OCI-LY3 (cell line): ENCODE measurements at regions not wholly inside any gene's neighbourhood (a gene's known extent, or its start where the extent isn't known, plus 50 kb on each side); places are given as distances from the start of the nearest gene placed in this dataset.

Source experiments
- H2AFZ ChIP-seq: fragments of 200-600, 300-600 bp; shearing (Covaris generic); 2 replicates; pipeline ENCODE4 v1.6.0; 2014; ENCODE audit warnings: antibody characterized with exemption, low read depth, low read length
- H3K27ac ChIP-seq: fragments of 200-600, 300-600 bp; sonication (generic); 2 replicates; pipeline ENCODE4 v1.5.1; 2014; ENCODE audit warnings: mild to moderate bottlenecking, low read length, moderate library complexity, mixed read lengths
- H3K27me3 ChIP-seq: fragments of 200-600, 300-600 bp; sonication (generic); 2 replicates; pipeline ENCODE4 v1.6.1; 2014; ENCODE audit warnings: low read depth, low read length, mixed read lengths
- H3K36me3 ChIP-seq: fragments of 200-600, 300-600 bp; sonication (generic); replicated peaks from 2 replicates; pipeline ENCODE3; 2014; ENCODE audit warnings: low read depth, low read length, mixed read lengths
- H3K4me1 ChIP-seq: fragments of 300-600, 200-600 bp; sonication (generic); 2 replicates; pipeline ENCODE4 v1.6.1; 2014; ENCODE audit warnings: low read length, mixed read lengths
- H3K4me2 ChIP-seq: fragments of 200-600, 300-600 bp; sonication (generic); 2 replicates; pipeline ENCODE4 v1.6.1; 2014; ENCODE audit warnings: low read length, mixed read lengths
- H3K4me3 ChIP-seq: fragments of 300-600, 200-600 bp; sonication (generic); 2 replicates; pipeline ENCODE4 v1.5.1; 2014; ENCODE audit warnings: antibody characterized with exemption, mild to moderate bottlenecking, low read length, moderate library complexity
- H3K79me2 ChIP-seq: fragments of 300-600, 200-600 bp; shearing (Covaris generic); 2 replicates; pipeline ENCODE4 v1.6.1; 2014; ENCODE audit warnings: mild to moderate bottlenecking, low read length, mixed read lengths
- H3K9ac ChIP-seq: fragments of 300-600, 200-600 bp; shearing (Covaris generic); 2 replicates; pipeline ENCODE4 v1.6.0; 2014; ENCODE audit warnings: mild to moderate bottlenecking, low read length, moderate library complexity
- H3K9me3 ChIP-seq: fragments of 200-600, 300-600 bp; shearing (Covaris generic); 2 replicates; pipeline ENCODE4 v1.6.1; 2014; ENCODE audit warnings: low read length, mixed read lengths; ENCODE audit not compliant: insufficient read depth
- H4K20me1 ChIP-seq: fragments of 200-600, 300-600 bp; sonication (generic); 2 replicates; pipeline ENCODE4 v1.6.1; 2016; ENCODE audit warnings: low read length, mixed read lengths; ENCODE audit not compliant: insufficient read depth
- EZH2phosphoT487 ChIP-seq: fragments of 200-600 bp; shearing (Covaris generic); IDR thresholded peaks from 2 replicates; pipeline ENCODE4 v1.6.1; 2018; ENCODE audit warnings: antibody characterized with exemption, mixed run types, low read depth
- TF ChIP-seq, protein P1 (sequence below): fragments of 200-600, 300-600 bp; sonication (generic); IDR thresholded peaks from 2 replicates; pipeline ENCODE4 v1.5.1; 2014; ENCODE audit warnings: antibody characterized with exemption, low read length, low read depth

DNA sequence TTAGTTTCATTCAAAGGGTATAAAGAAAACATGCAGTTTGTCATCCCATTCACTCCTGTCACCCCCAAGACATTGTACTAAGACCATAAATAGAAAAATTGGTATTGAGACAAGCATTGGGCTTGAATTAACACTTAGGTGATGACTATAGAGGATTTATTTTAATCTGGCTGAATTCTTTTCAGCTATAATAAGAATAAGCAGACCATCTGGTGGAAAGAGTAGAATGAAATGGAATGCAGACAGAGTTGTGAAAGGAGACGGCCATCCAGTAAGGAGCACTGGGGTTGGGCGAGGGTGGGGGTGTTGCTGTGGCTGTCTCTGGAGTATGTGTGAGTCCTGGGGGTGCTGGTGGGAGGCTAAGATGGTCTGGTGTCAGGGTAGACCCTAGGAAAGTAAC is 125.0 kb upstream of the IVNS1ABP start:
- Histone ChIP-seq H3K4me2 (no peak overlapping the region), H3K79me2 (no peaks in the 10 kb centered on the region), H3K4me3 (no peak overlapping the region), H3K4me1 (peaks cover 42% of the 10 kb centered on the region), H2AFZ (no peak overlapping the region), H3K9ac (no peak overlapping the region), H3K9me3 (no peaks in the 10 kb centered on the region; the same call in 1 of the 2 replicates), H4K20me1 (no peaks in the 10 kb centered on the region), H3K27ac (no peak overlapping the region), H3K27me3 (no peaks in the 10 kb centered on the region), H3K36me3 (no peaks in the 10 kb centered on the region)
- no peak for TF ChIP-seq EZH2phosphoT487
- TF ChIP-seq, protein P1, sequence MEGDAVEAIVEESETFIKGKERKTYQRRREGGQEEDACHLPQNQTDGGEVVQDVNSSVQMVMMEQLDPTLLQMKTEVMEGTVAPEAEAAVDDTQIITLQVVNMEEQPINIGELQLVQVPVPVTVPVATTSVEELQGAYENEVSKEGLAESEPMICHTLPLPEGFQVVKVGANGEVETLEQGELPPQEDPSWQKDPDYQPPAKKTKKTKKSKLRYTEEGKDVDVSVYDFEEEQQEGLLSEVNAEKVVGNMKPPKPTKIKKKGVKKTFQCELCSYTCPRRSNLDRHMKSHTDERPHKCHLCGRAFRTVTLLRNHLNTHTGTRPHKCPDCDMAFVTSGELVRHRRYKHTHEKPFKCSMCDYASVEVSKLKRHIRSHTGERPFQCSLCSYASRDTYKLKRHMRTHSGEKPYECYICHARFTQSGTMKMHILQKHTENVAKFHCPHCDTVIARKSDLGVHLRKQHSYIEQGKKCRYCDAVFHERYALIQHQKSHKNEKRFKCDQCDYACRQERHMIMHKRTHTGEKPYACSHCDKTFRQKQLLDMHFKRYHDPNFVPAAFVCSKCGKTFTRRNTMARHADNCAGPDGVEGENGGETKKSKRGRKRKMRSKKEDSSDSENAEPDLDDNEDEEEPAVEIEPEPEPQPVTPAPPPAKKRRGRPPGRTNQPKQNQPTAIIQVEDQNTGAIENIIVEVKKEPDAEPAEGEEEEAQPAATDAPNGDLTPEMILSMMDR, result no peak

DNA sequence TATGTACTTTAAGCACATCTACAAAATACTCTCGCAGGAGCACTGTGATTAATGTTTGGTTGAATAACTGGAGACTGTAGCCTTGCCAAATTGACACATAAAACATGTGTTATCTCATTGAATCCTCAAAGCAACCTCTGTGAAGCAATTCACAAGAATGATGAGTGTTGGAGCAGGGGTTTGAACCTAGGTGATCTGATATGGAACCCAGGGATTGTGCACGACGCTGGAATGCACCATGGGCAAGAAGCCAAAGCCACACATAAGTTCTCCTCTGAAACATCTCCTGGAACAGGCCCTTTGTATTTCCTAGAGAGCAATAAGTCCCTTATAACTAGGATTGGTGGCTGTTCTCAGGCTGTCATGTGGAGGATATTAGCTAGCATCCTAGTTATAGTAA is 124.6 kb upstream of the IVNS1ABP start:
- Histone ChIP-seq H3K4me1 (peaks cover 42% of the 10 kb centered on the region), H4K20me1 (no peaks in the 10 kb centered on the region), H2AFZ (no peak overlapping the region), H3K27ac (no peak overlapping the region), H3K36me3 (no peaks in the 10 kb centered on the region), H3K79me2 (no peaks in the 10 kb centered on the region), H3K9ac (no peak overlapping the region), H3K4me3 (no peak overlapping the region), H3K9me3 (no peaks in the 10 kb centered on the region; the same call in 1 of the 2 replicates), H3K4me2 (no peak overlapping the region), H3K27me3 (no peaks in the 10 kb centered on the region)
- TF ChIP-seq, protein P1, result no peak
- TF ChIP-seq EZH2phosphoT487, result no peak

DNA sequence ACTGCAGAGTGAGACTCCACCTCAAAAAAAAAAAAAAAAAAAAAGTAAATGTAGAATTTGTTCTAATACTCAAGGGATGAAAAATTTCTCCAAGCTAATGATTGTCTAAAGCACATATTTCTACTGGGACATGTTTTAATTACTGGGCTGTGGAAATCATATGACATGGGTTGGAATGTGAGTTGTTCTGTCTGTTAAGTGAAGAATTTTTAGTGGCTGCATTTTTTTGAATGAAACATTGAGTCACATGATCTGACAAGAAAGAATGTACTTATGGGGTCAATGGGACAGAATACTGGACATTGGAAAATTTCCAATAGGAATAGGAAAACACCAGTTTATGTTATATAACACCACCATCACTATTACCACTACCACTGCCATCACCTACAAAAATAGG is 123.8 kb upstream of the IVNS1ABP start:
- Histone ChIP-seq H3K4me1 (peaks cover 38% of the 10 kb centered on the region), H3K27ac (no peak overlapping the region), H3K4me2 (no peak overlapping the region), H3K9me3 (no peaks in the 10 kb centered on the region; the same call in 1 of the 2 replicates), H3K36me3 (no peaks in the 10 kb centered on the region), H3K79me2 (no peaks in the 10 kb centered on the region), H3K4me3 (no peak overlapping the region), H2AFZ (no peak overlapping the region), H3K27me3 (no peaks in the 10 kb centered on the region), H4K20me1 (no peaks in the 10 kb centered on the region), H3K9ac (no peak overlapping the region)
- TF ChIP-seq, protein P1, result no peak
- no peak for TF ChIP-seq EZH2phosphoT487

DNA sequence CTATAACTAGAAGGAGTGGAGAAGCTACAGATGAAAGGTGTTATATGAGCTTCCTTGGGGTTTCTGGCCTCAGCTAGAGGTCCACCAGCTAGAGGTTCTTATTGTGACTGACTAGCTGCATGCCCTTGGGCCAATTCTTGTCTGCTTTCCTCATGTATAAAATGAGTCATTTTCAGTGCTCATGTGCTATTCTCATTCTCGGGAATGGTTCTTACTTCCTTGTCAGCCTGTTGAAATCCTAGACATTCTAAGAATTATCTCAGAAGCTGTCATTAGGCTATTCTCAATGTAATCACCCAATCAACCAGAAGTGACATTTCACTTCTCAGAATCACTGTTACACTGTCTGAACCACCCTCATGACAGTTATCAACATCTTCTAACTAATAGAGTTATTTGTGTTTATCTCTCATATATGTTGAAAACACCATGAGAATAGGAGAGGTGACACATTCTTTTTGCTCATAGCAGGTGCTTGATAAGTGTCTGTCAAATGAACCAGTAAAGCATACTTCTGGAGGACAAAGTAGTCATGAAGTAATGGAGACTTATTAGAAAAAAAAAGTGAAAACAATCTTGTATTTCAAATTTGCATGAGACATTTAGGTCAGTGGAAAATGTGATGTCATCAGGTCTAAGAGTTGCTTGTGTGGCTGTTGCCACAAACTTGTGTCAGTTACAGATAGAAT is 122.8 kb upstream of the IVNS1ABP start:
- Histone ChIP-seq H3K9ac (peak overlapping the region; percentile 52), H4K20me1 (no peaks in the 10 kb centered on the region), H3K36me3 (no peaks in the 10 kb centered on the region), H3K9me3 (no peaks in the 10 kb centered on the region; the same call in 1 of the 2 replicates), H3K4me3 (peak overlapping the region; percentile 21), H3K4me1 (peaks cover 37% of the 10 kb centered on the region), H2AFZ (no peak overlapping the region), H3K27ac (peak overlapping the region; percentile 88), H3K27me3 (no peaks in the 10 kb centered on the region), H3K79me2 (no peaks in the 10 kb centered on the region), H3K4me2 (peak overlapping the region; percentile 53)
- TF ChIP-seq, protein P1, result no peak
- TF ChIP-seq EZH2phosphoT487, result no peak
